NCI-H69 (cell line): ENCODE measurements at regions not wholly inside any gene's neighbourhood (a gene's known extent, or its start where the extent isn't known, plus 50 kb on each side); places are given as distances from the start of the nearest gene placed in this dataset.
"Not testable (repeated sequence)": the region's sequence is repeated elsewhere in the genome, so short reads cannot be mapped to it uniquely, and the experiment has no call there.

ENCODE experiments used
- DNase-seq: peaks from one replicate; lab custom pipeline; 2025; lab: John Stamatoyannopoulos, UW

- DNase-seq = no peak
These were observed 96.2 kb downstream of the RGS2 start for GRCh38 chr1:192905049-192905448.

GRCh38 chr1:192906334-192906733 lies 97.5 kb downstream of the RGS2 start:
- DNase-seq = no peak

- DNase-seq = no peak
These were observed 98.9 kb downstream of the RGS2 start for GRCh38 chr1:192907545-192908243.

- DNase-seq = not testable (repeated sequence)
These were observed 103.2 kb downstream of the RGS2 start for GRCh38 chr1:192911896-192912656.

GRCh38 chr1:192913683-192914082 lies 104.8 kb downstream of the RGS2 start:
- DNase-seq = no peak

GRCh38 chr1:192914092-192914491 lies 105.3 kb downstream of the RGS2 start:
- no peak for DNase-seq

- DNase-seq = no peak
These were observed 105.9 kb downstream of the RGS2 start for GRCh38 chr1:192914696-192915095.

GRCh38 chr1:192916021-192916420 lies 107.2 kb downstream of the RGS2 start:
- DNase-seq = no peak

- no peak for DNase-seq
These were observed 109.4 kb downstream of the RGS2 start for GRCh38 chr1:192918259-192918658.

- no peak for DNase-seq
These were observed 111.6 kb downstream of the RGS2 start for GRCh38 chr1:192920412-192920811.

- no peak for DNase-seq
These were observed 116.8 kb downstream of the RGS2 start for GRCh38 chr1:192925609-192926008.

- DNase-seq = no peak
These were observed 117.9 kb downstream of the RGS2 start for GRCh38 chr1:192926736-192927135.

GRCh38 chr1:192927496-192927895 lies 118.7 kb downstream of the RGS2 start:
- no peak for DNase-seq

GRCh38 chr1:192929597-192929996 lies 120.8 kb downstream of the RGS2 start:
- DNase-seq = no peak

GRCh38 chr1:192933744-192934143 lies 124.9 kb downstream of the RGS2 start:
- DNase-seq = no peak

- DNase-seq = no peak
These were observed 122.7 kb downstream of the UCHL5 start for GRCh38 chr1:192936313-192937018.

GRCh38 chr1:192937128-192937527 lies 122.0 kb downstream of the UCHL5 start:
- no peak for DNase-seq

- DNase-seq = peak; percentile 72
These were observed 119.7 kb downstream of the UCHL5 start for GRCh38 chr1:192939440-192939839.

GRCh38 chr1:192940658-192941057 lies 118.5 kb downstream of the UCHL5 start:
- DNase-seq = no peak

GRCh38 chr1:192941722-192942411 lies 117.3 kb downstream of the UCHL5 start:
- DNase-seq = no peak

GRCh38 chr1:192943108-192943507 lies 116.1 kb downstream of the UCHL5 start:
- DNase-seq = no peak

- DNase-seq = no peak
These were observed 115.6 kb downstream of the UCHL5 start for GRCh38 chr1:192943522-192943921.
